GM21723 (cell line): ENCODE measurements at regions not wholly inside any gene's neighbourhood (a gene's known extent, or its start where the extent isn't known, plus 50 kb on each side); places are given as distances from the start of the nearest gene placed in this dataset.

ENCODE experiments used
- ATAC-seq: cut with Tn5 transposase; IDR thresholded peaks from one replicate; pipeline ENCODE4 v1.9.1; 2021; ENCODE audit warnings: mild to moderate bottlenecking, moderate library complexity; ENCODE audit not compliant: unreplicated experiment

- no peak for ATAC-seq
Observed at GRCh38 chr12:89948271-89949175, 239.9 kb upstream of the ATP2B1 start.

DNA sequence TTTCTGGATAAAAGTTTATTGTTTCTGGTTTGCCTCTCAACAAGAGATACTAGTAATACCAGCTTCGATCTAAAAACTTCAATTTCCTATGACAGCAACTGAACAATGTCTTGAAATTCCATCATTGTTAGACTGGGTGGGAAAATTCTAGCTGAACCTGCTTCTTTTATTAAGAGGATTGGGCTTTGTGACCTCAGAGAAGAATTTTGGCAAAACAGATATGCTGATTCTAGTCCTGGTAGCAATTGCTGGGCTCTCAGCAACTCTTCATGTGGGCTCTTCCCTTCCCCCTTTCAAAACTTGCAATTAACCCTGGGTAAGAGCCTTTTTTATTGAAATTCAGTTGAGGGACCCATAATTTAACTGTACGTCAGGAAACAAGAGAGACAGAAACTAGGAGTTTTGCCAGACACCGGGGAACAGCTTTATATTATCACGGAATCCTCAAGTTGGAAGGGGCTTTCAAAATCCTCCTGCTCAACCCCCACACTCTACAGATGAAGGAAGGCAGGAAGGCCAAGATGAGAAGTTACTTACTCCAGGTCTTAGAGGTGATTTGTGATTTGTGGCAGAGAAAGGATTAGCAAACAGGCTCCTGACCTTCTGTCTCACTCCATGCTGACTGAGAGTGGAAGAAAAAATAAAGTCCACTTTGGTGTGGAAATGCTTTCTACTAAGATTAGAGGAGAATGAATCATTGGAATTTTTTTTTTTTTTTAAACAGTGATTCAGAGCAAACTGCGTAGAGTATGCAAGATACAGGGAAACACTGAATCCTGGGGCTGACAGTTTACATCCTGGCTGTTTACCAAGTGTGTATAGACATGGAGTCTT lies 239.0 kb upstream of the ATP2B1 start:
- no peak for ATAC-seq

GRCh38 chr12:89946518-89947135 lies 238.0 kb upstream of the ATP2B1 start:
- no peak for ATAC-seq

- ATAC-seq: no peak
Observed at GRCh38 chr12:89945123-89945522, 236.5 kb upstream of the ATP2B1 start.

- ATAC-seq: no peak
Observed at GRCh38 chr12:89943463-89943862, 234.8 kb upstream of the ATP2B1 start.

GRCh38 chr12:89941436-89941835 lies 232.8 kb upstream of the ATP2B1 start:
- no peak for ATAC-seq

DNA sequence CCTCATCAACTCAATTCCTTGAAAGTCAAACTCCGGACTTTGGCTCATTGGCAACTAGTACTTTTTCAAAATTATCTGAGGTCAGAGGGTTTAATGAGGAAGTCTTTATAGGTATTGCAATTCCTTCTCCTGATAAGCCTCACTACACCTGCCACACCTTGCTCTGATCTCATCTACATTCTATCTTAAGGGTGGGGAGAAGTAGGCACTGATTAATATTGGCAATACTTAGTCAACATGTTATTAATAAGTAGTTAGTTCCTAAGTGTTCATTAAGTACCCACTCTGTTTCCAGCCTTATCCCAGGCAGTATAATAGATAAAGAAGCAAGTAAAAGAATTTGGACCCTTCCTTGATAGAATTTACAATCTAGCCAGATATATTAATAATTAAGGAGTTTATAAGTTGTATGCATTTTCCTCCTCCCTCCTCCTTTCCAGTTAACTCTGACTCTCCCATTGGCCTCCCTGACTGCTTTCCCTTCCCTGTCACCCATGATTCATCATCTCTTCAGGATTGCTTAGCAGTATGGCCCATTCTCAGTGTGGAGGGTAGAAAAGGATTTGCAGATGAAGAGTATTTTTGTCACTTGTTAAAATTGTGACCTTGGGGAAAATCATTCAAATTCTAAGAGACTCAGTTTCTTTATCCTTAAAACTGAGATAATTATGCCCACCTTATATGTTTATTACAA lies 231.0 kb upstream of the ATP2B1 start:
- no peak for ATAC-seq

DNA sequence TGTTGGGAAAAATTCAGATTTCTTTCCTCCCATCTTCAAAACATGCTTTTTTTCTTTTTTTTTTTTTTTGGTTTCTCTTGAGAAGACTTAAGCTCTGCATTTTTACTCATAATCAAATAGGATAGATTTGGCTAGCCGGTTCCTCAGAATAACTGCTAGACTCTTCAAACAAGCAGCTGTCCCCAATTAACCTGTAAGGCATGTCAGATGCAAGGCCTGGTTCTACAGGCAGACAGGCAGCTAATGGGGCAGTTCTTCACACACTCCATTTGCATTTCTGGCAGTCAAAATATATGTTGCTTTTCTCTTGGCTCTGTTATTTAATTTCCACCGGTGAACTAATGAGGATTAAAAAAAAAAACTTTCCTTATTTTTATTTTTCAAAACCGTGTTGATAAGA lies 228.0 kb upstream of the ATP2B1 start:
- no peak for ATAC-seq

DNA sequence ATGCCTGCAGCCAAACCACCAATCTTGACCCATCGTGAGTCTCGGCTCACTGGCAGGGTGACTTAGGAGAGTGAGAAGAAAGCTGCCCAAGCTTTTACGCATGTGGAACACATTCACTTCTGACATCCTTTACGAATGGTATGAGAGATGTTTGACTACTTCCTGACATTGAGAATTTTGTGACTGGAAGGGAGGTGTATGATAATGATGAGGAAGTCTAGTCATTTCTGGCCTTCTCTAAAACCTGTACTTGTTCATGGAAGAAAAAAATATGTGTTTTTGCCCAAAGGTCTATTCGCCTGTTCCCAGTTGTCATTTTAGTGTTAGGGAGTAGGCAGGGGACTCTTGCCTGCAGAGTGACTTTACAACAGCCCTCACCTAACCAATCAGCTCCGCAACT lies 227.2 kb upstream of the ATP2B1 start:
- peak; percentile 87 for ATAC-seq

DNA sequence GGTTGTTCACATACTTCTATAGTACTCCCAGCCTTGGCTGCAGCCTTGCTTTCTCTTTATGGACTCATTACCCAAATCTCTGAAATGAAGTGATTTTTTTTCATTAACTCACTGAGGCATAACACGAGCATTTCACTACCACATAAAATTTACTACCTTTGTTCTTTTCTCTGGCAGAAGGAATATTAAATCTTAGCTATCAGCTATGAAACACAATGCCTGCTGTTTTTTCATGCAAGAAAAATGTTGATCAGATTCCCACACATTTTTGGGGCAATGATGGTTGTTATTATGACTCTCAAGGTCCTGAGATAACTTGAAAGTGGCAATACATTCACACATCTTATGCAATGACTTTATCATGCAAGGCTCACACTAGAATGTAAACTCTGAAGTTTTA lies 225.3 kb upstream of the ATP2B1 start:
- ATAC-seq: no peak

- ATAC-seq: no peak
Observed at GRCh38 chr12:89932954-89933353, 224.3 kb upstream of the ATP2B1 start.

DNA sequence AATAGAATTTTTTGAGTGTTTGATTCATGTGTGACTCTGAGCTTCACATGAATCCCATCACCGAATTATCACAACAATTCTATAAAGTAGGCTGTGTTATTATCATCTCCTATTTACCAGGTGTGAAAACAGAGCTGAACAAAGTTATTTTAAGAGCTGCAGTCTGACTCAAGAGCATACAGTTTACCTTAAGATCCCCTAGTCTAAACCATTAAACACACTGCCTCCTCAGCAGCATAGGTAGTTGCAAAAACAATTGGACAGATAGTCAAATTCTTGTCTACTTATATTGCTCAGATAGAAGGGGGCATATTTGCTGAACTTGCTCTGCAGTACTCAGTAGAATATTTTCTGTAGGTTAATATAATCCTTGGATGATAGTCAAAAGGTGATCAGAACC lies 219.8 kb upstream of the ATP2B1 start:
- ATAC-seq: no peak

GRCh38 chr12:89927226-89927698 lies 218.6 kb upstream of the ATP2B1 start:
- ATAC-seq: peak; percentile 99

GRCh38 chr12:89924191-89924590 lies 215.6 kb upstream of the ATP2B1 start:
- ATAC-seq: no peak

DNA sequence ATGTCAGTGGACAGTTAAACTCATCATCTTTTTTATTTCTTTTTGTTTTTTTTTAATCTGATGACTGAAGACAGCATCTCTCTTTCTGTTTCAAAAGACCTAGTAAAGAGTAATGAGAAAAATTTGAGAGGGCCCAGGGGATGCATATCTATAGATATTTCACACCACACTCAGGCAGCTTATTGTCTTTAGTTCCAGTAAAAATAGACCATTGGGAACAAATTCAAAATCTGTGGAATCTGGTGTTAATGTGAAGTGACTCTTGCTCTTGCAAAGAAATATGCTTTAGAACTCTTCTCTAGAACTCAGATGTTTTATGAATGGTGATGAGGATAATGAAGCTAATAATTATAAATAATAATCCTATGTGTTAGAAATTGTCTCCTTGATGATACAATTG lies 214.5 kb upstream of the ATP2B1 start:
- no peak for ATAC-seq

DNA sequence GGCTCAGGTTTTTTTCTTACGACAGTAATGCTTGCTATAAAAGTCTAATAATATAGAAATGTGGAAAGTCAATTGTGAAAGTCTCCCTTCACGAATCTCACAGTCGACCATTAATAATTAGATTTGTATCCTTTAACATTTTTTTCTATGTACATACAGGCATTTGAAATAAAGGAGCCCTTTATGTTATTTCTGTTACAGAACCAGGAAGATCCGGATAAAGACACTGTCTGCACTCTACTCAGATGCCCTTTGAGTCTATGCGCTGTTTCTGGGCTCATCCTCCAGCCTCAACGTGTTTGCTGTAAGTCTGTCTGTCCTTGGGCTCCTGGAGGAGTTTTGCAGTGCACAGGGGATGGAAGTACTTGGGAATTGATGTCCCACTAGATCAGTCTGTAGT lies 212.2 kb upstream of the ATP2B1 start:
- ATAC-seq: no peak

- ATAC-seq: no peak
Observed at GRCh38 chr12:89919241-89919906, 210.7 kb upstream of the ATP2B1 start.

DNA sequence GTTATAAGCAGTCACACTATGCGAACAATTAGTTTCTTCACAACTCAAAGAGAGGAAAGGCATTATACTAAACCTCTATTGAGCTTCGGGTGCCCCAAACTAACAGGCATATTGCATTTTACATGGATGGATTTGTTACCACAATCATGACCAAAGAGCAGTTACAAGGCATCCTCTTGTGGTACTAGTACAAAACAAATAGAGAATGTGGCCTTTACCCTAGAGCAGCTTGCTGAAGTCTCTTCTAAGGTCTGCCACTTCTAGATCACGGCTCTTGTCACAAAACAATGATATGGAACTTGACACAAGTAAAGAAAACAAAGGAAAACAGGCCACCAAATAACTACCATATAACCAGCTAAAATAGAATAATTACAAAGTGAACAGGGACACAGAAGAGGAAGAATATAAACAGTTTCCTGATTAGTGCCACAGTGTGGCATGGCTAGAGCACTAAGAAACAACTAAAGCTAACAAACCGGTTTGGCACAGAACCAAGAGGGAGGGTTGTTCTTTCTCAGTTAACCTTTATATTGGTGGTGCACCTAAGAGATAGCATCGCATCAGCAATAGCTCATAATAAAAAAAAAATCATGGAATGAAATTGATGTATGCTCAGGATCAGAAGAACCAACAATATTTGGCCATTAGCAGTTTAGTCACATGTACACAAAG lies 209.7 kb upstream of the ATP2B1 start:
- no peak for ATAC-seq

- ATAC-seq: no peak
Observed at GRCh38 chr12:89909753-89910152, 201.1 kb upstream of the ATP2B1 start.

DNA sequence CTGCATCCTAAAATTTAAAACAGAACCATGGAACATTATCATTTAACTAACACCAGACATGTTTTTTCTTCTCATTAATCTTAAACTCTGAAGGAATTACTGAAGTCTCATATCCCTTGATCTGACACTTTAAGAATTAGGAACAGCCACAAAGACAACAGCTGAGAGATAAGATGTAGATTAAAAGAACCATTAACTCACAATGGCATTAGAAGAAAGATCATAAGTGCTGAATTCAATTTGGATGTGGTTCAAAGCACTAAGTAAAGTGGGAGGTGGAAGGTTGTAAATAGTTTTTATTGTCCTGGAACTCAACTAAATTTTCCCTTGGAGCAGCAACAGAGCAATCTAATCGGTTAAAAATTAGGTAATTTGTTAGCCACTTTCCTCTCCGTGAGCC lies 199.0 kb upstream of the ATP2B1 start:
- ATAC-seq: no peak
